ENCODE measurements at regions not wholly inside any gene's neighbourhood (a gene's known extent, or its start where the extent isn't known, plus 50 kb on each side); places are given as distances from the start of the nearest gene placed in this dataset.

DNA sequence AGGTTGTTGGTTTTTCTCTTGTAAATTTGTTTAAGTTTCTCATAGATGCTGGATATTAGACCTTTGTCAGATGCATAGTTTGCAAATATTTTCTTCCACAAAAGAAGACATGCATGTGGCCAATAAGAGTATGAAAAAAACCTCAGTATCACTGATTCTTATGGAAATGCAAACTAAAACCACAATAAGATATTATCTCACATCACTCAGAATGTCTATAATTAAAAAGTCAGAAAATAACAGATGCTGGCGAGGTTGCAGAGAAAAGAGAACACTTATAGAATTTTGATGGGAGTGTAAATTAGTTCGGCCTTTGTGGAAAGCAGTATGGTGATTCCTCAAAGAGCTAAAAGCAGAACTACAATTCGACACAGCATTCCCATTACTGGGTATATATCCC, 1355.6 kb downstream of the FAM133A start:
- no peak for DNase-seq (ENCODE audit: low spot score)

DNA sequence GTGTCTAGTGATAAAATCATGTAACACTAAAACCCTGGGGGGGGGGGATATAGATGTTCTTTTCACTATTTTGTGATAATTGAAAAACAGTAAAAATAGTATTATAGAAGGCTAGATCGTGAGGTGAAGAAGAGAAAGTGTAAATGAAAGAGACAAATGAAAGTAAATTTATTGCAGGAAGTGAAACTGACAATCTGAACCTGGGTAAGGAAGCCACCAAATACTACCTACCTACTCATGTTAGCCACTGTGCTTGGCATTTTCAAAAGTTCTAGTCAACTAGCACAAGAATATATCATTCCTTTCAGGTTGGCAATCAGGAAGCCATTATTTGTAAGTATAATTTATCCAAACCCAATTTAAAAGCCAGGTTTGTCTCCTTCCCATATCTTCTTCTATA, 1366.1 kb downstream of the FAM133A start:
- DNase-seq (ENCODE audit: low spot score) = no peak

DNA sequence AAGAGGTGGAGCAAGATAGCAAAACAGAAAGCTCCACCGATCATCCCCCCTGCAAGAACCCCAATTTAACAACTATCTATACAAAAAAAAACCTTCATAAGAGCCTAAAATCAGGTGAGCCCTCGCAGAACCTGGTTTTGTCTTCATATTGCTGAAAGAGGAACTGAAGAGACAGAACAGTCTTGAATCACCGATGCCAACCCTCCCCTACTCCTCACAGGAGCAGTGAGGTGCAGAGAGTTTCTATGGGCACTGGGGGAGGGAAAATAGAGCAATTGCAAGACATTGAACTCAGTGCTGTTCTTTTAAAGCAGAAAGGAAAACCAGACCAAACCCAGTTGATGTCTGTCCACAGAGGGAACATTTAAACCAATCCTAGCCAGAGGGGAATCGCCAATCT, 1370.3 kb downstream of the FAM133A start:
- DNase-seq (ENCODE audit: low spot score) = no peak

DNA sequence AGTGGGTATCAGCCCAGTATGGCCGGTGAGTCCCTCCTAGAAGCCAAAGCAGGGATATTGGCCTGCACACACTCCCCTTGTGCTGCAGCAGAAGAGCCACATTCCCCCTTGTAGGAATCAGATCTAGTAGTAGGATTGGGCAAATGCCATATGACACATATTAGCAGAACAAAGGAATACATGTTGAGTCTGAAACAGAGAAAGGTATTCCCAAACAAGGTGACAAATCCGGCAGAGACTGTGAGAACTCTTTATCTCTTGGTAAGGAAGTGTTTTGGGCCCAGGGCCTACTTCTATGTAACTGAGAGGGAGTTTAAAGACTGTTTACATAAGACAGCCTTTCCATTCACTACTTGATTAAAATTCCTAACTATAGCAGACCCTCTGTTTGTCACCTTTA, 1382.0 kb downstream of the FAM133A start:
- no peak for DNase-seq (ENCODE audit: low spot score)

DNA sequence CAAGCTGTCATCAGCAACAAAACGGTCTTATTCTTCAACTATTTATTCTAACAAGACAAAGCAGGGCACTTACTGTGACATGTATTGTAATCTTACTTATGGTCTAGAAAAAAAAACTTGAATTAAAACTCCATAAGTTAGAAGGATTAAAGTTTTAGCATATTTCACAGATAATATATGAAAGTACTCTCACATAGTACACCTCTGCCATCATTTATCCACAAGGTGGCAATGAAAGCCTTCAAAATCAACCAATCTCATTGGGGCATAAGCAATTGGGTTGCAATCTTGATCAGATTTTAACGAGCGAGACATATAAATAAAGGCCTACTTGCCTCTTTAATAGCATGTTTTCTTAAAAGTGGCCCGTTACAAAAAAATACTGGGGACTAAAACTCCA, 1382.9 kb downstream of the FAM133A start:
- peak; percentile 11 for DNase-seq (ENCODE audit: low spot score)

DNA sequence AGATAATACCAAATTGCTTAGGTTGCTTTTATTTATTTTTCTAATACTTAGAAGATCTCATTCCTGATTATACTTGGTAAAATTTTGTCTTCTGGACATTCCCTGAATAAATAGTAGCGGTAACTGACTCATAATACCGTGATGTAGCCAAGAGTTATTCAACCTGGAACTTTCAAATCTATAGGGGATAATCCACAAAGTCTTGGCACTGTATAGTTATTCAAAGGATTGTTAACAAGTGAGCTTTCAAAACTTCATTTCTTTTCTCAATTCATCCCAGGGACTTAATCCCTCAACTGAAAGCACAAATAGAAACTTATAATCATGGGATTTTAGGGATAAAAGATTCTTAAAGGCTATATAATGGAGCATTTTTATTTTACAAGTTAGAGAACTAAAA, 1383.3 kb downstream of the FAM133A start:
- no peak for DNase-seq (ENCODE audit: low spot score)

DNA sequence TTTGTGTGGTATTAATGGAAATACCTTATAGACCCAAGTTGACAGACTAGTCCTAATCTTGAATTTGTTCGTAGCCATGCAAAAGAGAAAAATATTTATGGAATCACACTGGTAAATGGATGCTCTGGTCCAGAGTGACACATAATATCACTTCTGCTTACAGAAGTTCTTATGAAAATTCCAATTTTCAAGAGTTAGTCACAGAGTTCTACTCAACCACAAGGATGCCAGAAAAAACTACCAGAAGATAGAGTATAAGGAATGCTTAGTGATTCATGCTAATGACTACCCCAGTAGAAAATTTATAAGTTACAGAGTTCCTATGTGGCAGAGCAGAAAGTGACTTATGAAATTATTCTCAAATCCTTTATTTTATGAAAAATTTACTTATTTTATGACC, 1384.8 kb downstream of the FAM133A start:
- DNase-seq (ENCODE audit: low spot score) = peak; percentile 76

DNA sequence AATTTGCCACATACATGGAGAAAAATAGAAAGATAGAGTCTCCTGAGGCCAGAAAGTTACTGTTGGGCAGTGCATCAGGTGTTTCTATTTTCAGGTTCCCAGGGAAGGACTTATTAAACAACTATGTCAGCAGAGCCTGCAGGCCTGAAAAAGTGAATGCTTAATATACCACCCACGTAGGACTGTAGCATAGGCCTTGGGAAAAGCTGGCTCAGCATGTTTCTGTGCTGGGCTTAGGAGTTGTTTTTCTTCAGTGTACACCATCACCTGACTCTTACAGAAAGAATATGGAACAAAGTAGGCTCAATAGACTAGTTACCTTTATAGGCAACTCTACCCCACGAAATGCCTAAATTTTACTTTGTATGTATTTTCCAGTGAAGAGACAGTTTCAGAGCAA, 1385.9 kb downstream of the FAM133A start:
- DNase-seq (ENCODE audit: low spot score) = no peak

DNA sequence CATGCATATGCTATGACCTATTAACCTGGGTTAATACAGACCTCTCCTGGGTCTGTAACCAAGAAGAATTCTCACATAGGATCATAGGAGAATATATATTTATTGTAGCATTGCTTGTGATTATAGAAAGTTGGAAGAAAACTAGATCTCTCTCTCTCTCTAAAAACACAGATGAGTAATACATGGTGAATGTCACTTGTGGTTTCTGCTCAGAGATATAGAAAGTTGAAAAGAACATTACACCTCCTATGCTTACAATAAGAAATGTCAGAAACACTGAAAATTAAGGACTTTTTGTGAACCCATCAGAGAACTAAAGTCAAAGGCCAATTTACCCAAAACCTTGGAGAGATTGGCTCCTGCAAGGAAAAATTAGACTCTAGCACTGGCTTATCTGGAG, 1389.5 kb downstream of the FAM133A start:
- no peak for DNase-seq (ENCODE audit: low spot score)

DNA sequence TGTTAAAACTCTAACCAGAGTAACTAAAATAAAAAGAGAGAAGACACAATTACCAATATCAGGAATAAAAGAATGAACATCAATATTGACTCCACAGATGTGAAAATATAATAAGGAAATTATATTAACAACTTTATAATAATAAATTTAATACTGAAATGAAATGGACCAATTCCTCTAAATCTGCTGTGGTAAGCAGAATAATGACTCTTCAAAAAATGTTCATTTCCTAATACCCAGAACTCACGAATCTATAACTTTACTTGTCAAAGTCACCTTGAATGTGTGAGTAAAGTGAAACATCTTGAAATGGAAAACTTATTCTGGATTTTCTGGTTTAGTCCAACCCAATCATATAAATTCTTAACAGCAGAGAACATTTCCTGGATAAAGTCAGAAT, 1391.1 kb downstream of the FAM133A start:
- no peak for DNase-seq (ENCODE audit: low spot score)

DNA sequence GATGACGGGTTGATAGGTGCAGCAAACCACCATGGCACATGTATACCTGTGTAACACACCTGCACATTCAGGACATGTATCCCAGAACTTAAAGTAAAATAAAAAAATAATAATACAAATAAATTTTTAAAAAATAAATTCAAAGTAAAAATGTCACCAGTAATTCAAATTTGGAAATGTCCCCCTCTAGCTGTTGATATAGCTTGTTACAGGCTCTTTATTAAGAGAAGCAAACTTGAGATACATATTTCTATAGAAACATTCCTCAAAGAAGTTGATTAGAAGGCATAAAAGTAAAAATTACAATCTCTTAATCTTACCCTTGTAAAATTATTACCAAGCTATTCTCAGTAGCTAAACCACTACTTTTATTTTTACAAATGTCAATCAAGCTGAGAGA, 1397.0 kb downstream of the FAM133A start:
- DNase-seq (ENCODE audit: low spot score) = peak; percentile 8

DNA sequence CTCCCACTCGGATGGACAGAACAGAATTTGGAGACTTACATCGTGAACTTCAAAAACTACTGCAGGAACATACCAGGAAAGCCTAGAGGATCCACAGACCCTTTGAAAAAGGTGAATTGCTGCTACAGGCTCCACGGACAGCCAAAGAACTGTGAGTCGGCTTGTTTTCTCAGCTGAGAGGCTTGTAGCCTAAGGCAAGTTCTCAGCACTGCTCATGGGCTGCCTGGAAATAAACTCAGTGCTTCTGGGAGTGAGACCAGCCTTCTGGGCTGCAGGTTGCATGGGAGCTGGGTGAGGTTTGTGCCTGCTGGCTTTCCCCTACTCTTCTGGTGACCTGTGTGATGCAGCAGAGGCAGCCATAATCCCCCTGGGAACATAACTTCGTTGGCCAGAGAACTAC, 1397.6 kb downstream of the FAM133A start:
- no peak for DNase-seq (ENCODE audit: low spot score)

DNA sequence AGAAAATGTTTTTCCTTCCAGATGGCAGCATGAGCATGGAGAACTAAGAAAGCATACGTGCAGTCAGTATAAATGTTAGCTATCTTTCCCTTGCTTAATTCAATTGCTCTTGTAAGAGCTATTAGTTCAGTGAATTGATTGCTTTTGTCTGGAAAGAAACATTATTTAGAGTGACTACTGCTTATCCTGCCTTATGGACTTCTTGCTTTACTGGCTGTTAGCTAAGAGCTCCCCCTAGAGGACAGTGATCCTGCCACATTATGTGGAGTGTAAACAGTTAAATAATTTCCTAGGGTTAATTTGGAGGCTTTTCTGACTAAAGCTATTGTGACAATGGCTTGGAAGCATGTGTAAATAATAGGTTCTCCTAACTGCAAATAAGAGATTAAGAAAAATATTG, 1402.4 kb downstream of the FAM133A start:
- peak; percentile 62 for DNase-seq (ENCODE audit: low spot score)

DNA sequence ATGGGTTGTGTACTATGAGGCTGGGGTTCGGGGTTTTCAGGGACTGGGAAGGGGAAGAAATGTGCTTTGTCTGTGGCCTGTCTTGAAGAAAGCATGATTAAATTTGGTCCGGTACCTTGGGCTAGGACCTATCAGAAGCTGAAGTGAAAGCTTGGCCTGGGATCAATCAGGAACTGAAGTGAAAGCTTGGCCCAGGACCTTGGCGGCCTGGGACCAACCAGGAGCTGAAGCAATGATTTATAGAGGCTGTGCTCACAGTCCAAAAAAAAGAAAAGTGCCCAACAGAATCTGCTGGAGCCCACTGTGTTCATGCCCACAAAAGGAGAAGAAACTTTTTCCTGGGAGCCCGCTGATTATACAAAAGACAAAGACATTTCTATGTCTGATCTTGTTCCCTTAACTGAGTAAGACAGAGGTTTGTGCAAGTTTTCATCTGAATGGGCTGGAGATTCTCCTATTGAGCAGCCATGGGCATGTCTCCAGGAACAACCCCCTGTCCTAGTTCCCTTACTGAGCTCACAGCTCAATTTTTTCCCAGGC, 1427.9 kb downstream of the FAM133A start:
- no peak for DNase-seq (ENCODE audit: low spot score)

DNA sequence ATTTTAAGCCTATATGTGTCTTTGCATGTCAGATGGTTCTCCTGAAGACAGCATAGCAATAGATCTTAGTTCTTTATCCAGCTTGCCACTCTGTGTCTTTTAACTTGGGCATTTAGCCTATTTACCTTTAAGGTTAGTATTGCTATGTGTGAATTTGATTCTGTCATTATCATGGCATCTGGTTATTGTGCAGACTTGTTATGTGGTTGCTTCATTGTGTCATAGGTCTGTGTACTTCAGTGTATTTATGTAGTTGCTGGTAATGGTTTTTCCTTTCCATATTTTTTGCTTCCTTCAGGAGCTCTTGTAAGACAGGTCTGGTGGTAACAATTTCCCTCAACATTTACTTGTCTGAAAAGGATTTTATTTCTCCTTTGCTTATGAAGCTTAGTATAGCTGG, 1443.5 kb downstream of the FAM133A start:
- no peak for DNase-seq (ENCODE audit: low spot score)

DNA sequence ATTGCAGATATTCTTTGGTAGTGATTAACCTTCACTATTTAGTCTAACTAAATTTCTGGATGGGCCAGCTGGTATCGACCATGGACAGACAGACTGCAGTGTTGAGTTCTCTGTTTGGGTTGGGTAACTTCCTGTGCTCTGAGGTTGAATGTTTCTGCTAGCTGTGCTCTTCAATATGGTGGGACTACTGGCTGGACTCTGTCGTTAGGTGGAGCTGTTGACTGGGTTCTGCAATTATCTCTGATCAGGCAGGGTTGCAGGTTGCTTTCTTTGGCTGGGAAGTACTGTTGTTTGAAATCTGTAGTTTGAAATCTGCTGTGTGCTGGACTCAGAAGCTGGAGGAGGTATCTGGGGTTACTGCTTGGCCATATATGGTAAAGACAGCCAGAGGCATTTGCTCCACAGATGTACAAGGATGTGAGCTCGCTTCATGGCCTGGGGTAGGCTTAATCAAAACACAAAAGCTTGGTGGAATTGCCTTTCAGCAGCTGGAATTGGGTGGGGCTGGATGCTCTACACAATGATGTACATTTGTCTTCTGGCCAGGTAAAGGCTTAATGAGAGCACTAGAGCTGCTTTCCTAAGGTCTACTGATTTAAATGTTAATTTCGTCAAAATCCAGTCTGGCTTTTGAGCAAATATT, 1472.0 kb downstream of the FAM133A start:
- DNase-seq (ENCODE audit: low spot score) = no peak

DNA sequence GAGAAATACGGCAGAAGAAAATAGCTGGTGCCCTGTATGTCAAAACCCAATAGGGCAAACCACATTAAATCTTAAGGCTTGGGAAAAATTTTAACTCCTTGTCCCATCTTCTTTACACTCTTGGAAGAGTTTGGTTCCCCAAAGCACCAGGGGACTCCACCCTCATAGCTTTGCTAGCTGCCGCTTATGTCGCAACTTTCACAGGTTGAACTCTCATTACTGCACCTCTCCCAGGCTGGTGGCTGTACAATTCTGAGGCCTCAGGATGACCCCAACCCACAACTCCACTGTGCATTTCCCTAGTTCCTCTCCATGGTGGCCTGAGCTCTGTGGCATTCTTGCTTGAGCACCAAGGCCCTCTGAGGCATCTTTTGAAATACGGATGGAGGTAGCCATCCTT, 1478.8 kb downstream of the FAM133A start:
- no peak for DNase-seq (ENCODE audit: low spot score)

DNA sequence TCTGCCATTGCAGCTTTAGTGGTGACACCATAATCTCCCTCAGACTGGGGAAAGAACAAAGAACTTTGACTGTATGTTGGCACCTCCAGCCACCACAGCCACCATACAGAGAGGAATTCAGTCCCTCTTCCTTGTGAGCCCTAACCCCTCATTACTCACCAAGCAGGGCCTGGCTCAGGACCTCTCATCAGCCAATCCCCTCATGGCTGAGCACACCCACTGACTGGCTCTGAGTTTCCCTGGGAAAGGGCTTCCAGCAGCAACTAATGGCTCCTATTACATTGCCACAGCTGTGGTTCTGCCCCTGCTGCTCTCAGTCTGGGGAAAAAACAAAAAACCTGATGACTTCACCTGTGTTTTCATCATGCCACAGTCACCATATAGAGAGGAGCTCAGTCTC, 1482.6 kb downstream of the FAM133A start:
- no peak for DNase-seq (ENCODE audit: low spot score)

Measured in RKO (cell line).